ENCODE measurements at regions not wholly inside any gene's neighbourhood (a gene's known extent, or its start where the extent isn't known, plus 50 kb on each side); places are given as distances from the start of the nearest gene placed in this dataset.

DNA sequence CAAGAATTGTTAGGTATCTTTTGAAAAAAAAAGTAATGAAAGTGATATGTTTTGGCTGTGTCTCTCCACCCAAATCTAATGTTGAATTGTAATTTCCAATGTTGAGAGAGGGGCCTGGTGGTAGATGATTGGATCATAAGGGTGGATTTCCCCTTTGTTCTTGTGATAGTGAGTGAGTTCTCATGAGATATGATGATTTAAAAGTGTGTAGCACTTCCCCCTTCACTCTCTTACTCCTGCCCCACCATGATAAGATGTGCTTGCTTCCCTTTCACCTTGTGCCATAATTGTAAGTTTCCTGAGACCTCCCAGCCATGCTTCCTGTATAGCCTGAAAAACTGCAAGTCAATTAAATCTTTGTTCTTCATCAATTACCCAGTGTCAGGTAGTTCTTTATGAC is 70.7 kb downstream of the XCL2 start:
- TF ChIP-seq POLR2A (IDR thresholded peaks at IDR 0.05; ENCODE audit: low read length) (no peak), GATA1 (IDR thresholded peaks at IDR 0.05; ENCODE audit: low read depth, low read length) (no peak)
